HUES48 (cell line): ENCODE measurements at regions not wholly inside any gene's neighbourhood (a gene's known extent, or its start where the extent isn't known, plus 50 kb on each side); places are given as distances from the start of the nearest gene placed in this dataset.

Experiments
- H3K27ac ChIP-seq: one replicate; pipeline ENCODE4 v1.7.0; 2013; ENCODE audit warnings: low read depth, low read length, inconsistent platforms
- H3K27me3 ChIP-seq: 2 replicates; pipeline ENCODE4 v1.6.1; 2013; ENCODE audit warnings: mild to moderate bottlenecking, low read length; ENCODE audit not compliant: control insufficient read depth, insufficient read depth
- H3K36me3 ChIP-seq: 2 replicates; pipeline ENCODE4 v1.6.1; 2013; ENCODE audit warnings: low read length; ENCODE audit not compliant: control insufficient read depth, insufficient read depth
- H3K4me1 ChIP-seq: 2 replicates; pipeline ENCODE4 v1.6.1; 2013; ENCODE audit warnings: mild to moderate bottlenecking, low read length; ENCODE audit not compliant: control insufficient read depth, insufficient read depth
- H3K4me3 ChIP-seq: 2 replicates; pipeline ENCODE4 v1.5.1; 2013; ENCODE audit warnings: mild to moderate bottlenecking, low read depth, low read length
- H3K9ac ChIP-seq: 2 replicates; pipeline ENCODE4 v1.6.1; 2013; ENCODE audit warnings: mild to moderate bottlenecking, low read depth, low read length, moderate library complexity
- H3K9me3 ChIP-seq: 2 replicates; pipeline ENCODE4 v1.6.1; 2013; ENCODE audit warnings: low read length; ENCODE audit not compliant: control insufficient read depth, insufficient read depth

DNA sequence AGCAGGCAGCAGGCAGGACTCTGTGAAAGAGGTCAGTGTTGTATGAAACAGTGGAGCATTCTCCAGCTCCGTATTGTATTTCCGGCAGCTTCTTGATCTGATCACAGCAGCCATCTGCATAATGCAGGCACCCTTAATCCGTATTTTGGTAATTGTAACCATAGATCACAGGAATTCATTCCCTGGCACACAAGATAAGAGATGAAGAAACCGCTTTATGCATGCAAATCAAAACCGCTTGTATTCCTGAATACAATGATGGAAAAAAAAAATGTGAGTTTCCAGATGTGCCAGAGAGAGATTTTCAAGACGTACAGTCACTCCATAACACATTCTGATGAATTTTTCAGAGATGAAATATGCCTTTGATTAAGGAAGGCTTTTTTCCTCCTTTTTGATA, 221.3 kb downstream of the ACKR3 start:
- Histone ChIP-seq H3K9ac (no peak overlapping the region), H3K36me3 (no peaks in the 10 kb centered on the region), H3K27ac (no peak overlapping the region), H3K4me3 (no peak overlapping the region), H3K4me1 (peaks cover 7% of the 10 kb centered on the region; the same call in 1 of the 2 replicates), H3K9me3 (no peaks in the 10 kb centered on the region), H3K27me3 (no peaks in the 10 kb centered on the region; the same call in 1 of the 2 replicates)

GRCh38 chr2:236793023-236794011, 223.7 kb downstream of the ACKR3 start:
- Histone ChIP-seq H3K27ac (no peak overlapping the region), H3K27me3 (no peaks in the 10 kb centered on the region; the same call in 1 of the 2 replicates), H3K9ac (no peak overlapping the region), H3K4me1 (peaks cover 7% of the 10 kb centered on the region; the same call in 1 of the 2 replicates), H3K36me3 (no peaks in the 10 kb centered on the region), H3K4me3 (no peak overlapping the region), H3K9me3 (no peaks in the 10 kb centered on the region)

- Histone ChIP-seq H3K4me1 (peaks cover 7% of the 10 kb centered on the region; the same call in 1 of the 2 replicates), H3K36me3 (no peaks in the 10 kb centered on the region), H3K27me3 (no peaks in the 10 kb centered on the region; the same call in 1 of the 2 replicates)
These were observed 224.7 kb downstream of the ACKR3 start for GRCh38 chr2:236794176-236794957.

GRCh38 chr2:236795169-236795860, 225.7 kb downstream of the ACKR3 start:
- no peak overlapping the region for H3K27ac ChIP-seq
- H3K4me3 ChIP-seq, result no peak overlapping the region
- H3K9ac ChIP-seq, result no peak overlapping the region
- H3K27me3 ChIP-seq, result no peaks in the 10 kb centered on the region; the same call in 1 of the 2 replicates
- no peaks in the 10 kb centered on the region for H3K9me3 ChIP-seq
- no peaks in the 10 kb centered on the region for H3K36me3 ChIP-seq
- H3K4me1 ChIP-seq, result peaks cover 7% of the 10 kb centered on the region; the same call in 1 of the 2 replicates

More at GRCh38 chr2:236794176-236794957, 224.7 kb downstream of the ACKR3 start:
- Histone ChIP-seq H3K9me3 (no peaks in the 10 kb centered on the region), H3K27ac (no peak overlapping the region), H3K4me3 (no peak overlapping the region), H3K9ac (no peak overlapping the region)

GRCh38 chr2:236795861-236796219, 226.2 kb downstream of the ACKR3 start:
- H3K27ac ChIP-seq, result no peak overlapping the region
- no peaks in the 10 kb centered on the region for H3K9me3 ChIP-seq
- H3K4me1 ChIP-seq, result peaks cover 7% of the 10 kb centered on the region; the same call in 1 of the 2 replicates
- H3K9ac ChIP-seq, result no peak overlapping the region
- H3K4me3 ChIP-seq, result no peak overlapping the region
- H3K36me3 ChIP-seq, result no peaks in the 10 kb centered on the region
- no peaks in the 10 kb centered on the region; the same call in 1 of the 2 replicates for H3K27me3 ChIP-seq

GRCh38 chr2:236796236-236796635, 226.6 kb downstream of the ACKR3 start:
- Histone ChIP-seq H3K27ac (no peak overlapping the region), H3K9ac (no peak overlapping the region), H3K4me1 (peaks cover 7% of the 10 kb centered on the region; the same call in 1 of the 2 replicates), H3K27me3 (no peaks in the 10 kb centered on the region), H3K9me3 (no peaks in the 10 kb centered on the region), H3K36me3 (no peaks in the 10 kb centered on the region), H3K4me3 (no peak overlapping the region)

- Histone ChIP-seq H3K27ac (no peak overlapping the region), H3K4me1 (peaks cover 7% of the 10 kb centered on the region; the same call in 1 of the 2 replicates), H3K27me3 (no peaks in the 10 kb centered on the region), H3K36me3 (no peaks in the 10 kb centered on the region), H3K9me3 (no peaks in the 10 kb centered on the region), H3K4me3 (no peak overlapping the region), H3K9ac (no peak overlapping the region)
These were observed 227.8 kb downstream of the ACKR3 start for GRCh38 chr2:236797411-236797810.

- Histone ChIP-seq H3K36me3 (no peaks in the 10 kb centered on the region), H3K4me3 (no peak overlapping the region), H3K4me1 (peaks cover 3% of the 10 kb centered on the region; the same call in 1 of the 2 replicates), H3K9ac (no peak overlapping the region), H3K27me3 (no peaks in the 10 kb centered on the region), H3K9me3 (no peaks in the 10 kb centered on the region), H3K27ac (no peak overlapping the region)
These were observed 228.9 kb downstream of the ACKR3 start for GRCh38 chr2:236798491-236798890.

DNA sequence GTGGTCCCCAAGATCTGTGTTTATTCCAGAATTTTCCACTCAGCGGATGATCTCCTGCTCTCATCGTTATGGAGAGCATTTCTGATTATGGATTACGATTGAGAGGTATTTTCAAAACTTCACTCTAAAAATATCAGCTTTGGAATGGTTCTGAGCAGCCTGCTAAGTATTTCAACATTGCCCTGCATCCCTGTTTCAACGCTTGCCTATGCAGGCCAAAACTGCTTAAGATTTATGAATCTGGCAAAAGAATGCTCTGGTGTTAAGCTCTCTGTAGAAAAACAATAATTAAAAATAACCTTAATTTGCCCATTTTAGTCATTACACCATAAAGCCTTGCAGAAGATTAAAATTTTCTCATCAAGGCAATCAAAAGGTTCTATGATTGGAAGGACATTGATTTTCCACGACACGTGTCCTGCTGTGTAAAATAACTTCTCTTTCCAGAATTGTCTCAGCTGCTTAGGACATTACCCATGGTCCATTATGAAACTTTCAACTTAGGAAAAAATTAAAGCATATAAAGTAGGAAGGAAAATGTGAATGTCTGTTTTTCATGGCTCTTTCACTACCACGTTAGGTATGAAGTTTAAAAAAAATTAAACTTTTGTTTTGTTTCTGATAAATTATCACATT, 229.9 kb downstream of the ACKR3 start:
- no peak overlapping the region for H3K4me3 ChIP-seq
- no peaks in the 10 kb centered on the region for H3K4me1 ChIP-seq
- H3K27ac ChIP-seq, result no peak overlapping the region
- H3K27me3 ChIP-seq, result no peaks in the 10 kb centered on the region
- no peaks in the 10 kb centered on the region for H3K9me3 ChIP-seq
- no peaks in the 10 kb centered on the region for H3K36me3 ChIP-seq
- no peak overlapping the region for H3K9ac ChIP-seq

DNA sequence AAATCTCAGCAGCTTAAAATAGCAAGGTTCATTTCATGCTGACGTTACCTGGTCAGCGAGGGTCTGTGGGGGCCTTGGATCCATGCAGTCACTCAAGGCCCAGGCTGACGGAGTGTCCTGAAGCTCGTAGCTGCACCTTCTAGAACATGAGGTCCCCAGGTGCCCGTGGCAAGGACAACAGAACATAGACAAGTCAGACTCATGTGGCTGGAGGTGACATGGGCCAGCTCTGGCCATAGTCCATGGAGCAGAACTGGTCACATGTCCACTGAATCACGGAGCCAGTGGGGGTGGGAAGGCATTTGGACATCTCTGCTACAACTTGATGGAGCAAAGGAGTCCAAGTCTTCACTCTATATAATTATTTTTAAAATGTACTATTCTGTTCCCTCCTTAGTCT, 233.2 kb downstream of the ACKR3 start:
- Histone ChIP-seq H3K4me1 (no peaks in the 10 kb centered on the region), H3K36me3 (no peaks in the 10 kb centered on the region), H3K27ac (no peak overlapping the region), H3K4me3 (no peak overlapping the region), H3K9me3 (no peaks in the 10 kb centered on the region), H3K27me3 (no peaks in the 10 kb centered on the region), H3K9ac (no peak overlapping the region)
